ENCODE measurements at regions not wholly inside any gene's neighbourhood (a gene's known extent, or its start where the extent isn't known, plus 50 kb on each side); places are given as distances from the start of the nearest gene placed in this dataset.

DNA sequence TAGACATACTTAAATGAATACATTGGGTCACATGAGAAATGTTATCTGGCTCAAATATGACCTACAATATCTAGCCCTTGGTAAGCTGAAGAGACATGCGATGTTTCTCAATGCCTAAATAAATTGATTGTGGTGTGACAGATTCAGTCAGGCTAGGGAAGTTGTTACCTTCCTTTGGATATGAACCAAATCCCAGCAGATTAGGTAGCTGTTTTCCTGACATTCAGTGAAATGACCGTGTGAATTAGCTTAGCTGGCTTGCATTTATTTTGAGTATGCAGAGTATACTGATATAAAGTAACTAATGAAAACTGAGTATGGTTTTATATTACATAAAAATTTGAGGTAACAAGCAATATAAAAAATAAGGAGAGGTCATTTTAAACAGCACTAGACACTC is 288.2 kb downstream of the GJA1 start:
- Histone ChIP-seq H3K4me3 (ENCODE audit: low read depth in 1 of 3, low read length in 3 of 3) (no peak overlapping the region), H3K36me3 (ENCODE audit: control insufficient read depth in 4 of 4, insufficient read depth in 3 of 4, low read depth in 1 of 4, low read length in 3 of 4) (no peaks in the 10 kb centered on the region), H3K9ac (ENCODE audit: low read depth in 1 of 2, low read length in 2 of 2) (no peak overlapping the region), H3K27me3 (ENCODE audit: control insufficient read depth in 4 of 4, insufficient read depth in 4 of 4, low read length in 3 of 4) (no peaks in the 10 kb centered on the region), H3K4me1 (ENCODE audit: control insufficient read depth in 4 of 4, insufficient read depth in 4 of 4, low read length in 3 of 4) (no peaks in the 10 kb centered on the region), H3K9me3 (ENCODE audit: control insufficient read depth in 4 of 4, low read length in 3 of 4) (peaks cover 0 to 3% (median 0%) of the 10 kb centered on the region in 4 donors), H3K27ac (ENCODE audit: low read depth in 1 of 2, low read length in 2 of 2) (no peak overlapping the region)
- no peak for DNase-seq (ENCODE audit: low spot score)
- TF ChIP-seq, protein P1, sequence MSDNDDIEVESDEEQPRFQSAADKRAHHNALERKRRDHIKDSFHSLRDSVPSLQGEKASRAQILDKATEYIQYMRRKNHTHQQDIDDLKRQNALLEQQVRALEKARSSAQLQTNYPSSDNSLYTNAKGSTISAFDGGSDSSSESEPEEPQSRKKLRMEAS (IDR thresholded peaks at IDR 0.05) = no peak
- TF ChIP-seq NR2F2 (IDR thresholded peaks at IDR 0.05) (no peak), GABPA (IDR thresholded peaks at IDR 0.05 in 1 of 2, conservative IDR thresholded peaks at IDR 0.05 in 1 of 2) (no peak), EGR1 (IDR thresholded peaks at IDR 0.05; ENCODE audit: low read depth in 2 of 2) (no peak), FOXA1 (IDR thresholded peaks at IDR 0.05) (no peak), TAF1 (conservative IDR thresholded peaks at IDR 0.05) (no peak), JUND (IDR thresholded peaks at IDR 0.05) (no peak), HNF4G (IDR thresholded peaks at IDR 0.05) (no peak), YY1 (IDR thresholded peaks at IDR 0.05) (no peak), FOXA2 (IDR thresholded peaks at IDR 0.05) (no peak), SP1 (IDR thresholded peaks at IDR 0.05) (no peak), RXRA (IDR thresholded peaks at IDR 0.05) (no peak), RAD21 (IDR thresholded peaks at IDR 0.05) (no peak)
- TF ChIP-seq, protein P2, sequence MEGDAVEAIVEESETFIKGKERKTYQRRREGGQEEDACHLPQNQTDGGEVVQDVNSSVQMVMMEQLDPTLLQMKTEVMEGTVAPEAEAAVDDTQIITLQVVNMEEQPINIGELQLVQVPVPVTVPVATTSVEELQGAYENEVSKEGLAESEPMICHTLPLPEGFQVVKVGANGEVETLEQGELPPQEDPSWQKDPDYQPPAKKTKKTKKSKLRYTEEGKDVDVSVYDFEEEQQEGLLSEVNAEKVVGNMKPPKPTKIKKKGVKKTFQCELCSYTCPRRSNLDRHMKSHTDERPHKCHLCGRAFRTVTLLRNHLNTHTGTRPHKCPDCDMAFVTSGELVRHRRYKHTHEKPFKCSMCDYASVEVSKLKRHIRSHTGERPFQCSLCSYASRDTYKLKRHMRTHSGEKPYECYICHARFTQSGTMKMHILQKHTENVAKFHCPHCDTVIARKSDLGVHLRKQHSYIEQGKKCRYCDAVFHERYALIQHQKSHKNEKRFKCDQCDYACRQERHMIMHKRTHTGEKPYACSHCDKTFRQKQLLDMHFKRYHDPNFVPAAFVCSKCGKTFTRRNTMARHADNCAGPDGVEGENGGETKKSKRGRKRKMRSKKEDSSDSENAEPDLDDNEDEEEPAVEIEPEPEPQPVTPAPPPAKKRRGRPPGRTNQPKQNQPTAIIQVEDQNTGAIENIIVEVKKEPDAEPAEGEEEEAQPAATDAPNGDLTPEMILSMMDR (IDR thresholded peaks at IDR 0.05; ENCODE audit: low read depth, low read length, missing input control) = no peak
- TF ChIP-seq, protein P3, sequence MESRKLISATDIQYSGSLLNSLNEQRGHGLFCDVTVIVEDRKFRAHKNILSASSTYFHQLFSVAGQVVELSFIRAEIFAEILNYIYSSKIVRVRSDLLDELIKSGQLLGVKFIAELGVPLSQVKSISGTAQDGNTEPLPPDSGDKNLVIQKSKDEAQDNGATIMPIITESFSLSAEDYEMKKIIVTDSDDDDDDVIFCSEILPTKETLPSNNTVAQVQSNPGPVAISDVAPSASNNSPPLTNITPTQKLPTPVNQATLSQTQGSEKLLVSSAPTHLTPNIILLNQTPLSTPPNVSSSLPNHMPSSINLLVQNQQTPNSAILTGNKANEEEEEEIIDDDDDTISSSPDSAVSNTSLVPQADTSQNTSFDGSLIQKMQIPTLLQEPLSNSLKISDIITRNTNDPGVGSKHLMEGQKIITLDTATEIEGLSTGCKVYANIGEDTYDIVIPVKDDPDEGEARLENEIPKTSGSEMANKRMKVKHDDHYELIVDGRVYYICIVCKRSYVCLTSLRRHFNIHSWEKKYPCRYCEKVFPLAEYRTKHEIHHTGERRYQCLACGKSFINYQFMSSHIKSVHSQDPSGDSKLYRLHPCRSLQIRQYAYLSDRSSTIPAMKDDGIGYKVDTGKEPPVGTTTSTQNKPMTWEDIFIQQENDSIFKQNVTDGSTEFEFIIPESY (IDR thresholded peaks at IDR 0.05) = no peak
- TF ChIP-seq, protein P4, sequence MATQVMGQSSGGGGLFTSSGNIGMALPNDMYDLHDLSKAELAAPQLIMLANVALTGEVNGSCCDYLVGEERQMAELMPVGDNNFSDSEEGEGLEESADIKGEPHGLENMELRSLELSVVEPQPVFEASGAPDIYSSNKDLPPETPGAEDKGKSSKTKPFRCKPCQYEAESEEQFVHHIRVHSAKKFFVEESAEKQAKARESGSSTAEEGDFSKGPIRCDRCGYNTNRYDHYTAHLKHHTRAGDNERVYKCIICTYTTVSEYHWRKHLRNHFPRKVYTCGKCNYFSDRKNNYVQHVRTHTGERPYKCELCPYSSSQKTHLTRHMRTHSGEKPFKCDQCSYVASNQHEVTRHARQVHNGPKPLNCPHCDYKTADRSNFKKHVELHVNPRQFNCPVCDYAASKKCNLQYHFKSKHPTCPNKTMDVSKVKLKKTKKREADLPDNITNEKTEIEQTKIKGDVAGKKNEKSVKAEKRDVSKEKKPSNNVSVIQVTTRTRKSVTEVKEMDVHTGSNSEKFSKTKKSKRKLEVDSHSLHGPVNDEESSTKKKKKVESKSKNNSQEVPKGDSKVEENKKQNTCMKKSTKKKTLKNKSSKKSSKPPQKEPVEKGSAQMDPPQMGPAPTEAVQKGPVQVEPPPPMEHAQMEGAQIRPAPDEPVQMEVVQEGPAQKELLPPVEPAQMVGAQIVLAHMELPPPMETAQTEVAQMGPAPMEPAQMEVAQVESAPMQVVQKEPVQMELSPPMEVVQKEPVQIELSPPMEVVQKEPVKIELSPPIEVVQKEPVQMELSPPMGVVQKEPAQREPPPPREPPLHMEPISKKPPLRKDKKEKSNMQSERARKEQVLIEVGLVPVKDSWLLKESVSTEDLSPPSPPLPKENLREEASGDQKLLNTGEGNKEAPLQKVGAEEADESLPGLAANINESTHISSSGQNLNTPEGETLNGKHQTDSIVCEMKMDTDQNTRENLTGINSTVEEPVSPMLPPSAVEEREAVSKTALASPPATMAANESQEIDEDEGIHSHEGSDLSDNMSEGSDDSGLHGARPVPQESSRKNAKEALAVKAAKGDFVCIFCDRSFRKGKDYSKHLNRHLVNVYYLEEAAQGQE (IDR thresholded peaks at IDR 0.05) = no peak
- WGBS = 63% methylated on average over 2 of the region's 2 CpGs

DNA sequence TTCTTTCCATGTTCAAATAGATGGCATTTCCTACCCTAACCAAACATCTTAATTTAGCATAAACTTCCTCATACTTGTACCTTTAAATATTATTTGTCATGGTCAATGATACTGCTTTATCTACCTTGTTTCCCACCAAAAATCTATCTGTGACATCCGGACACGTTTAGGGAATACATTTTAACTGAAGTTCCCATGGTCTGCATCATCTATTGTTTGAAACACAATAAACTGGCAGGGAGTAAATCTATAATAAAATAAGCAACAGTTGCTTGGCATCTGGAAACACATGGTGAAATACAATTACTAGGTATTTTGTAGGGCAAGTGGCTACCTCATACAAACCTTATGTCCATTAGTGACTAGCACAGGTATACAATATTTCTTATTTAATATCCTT is 289.1 kb downstream of the GJA1 start:
- no peak overlapping the region for H3K9ac ChIP-seq (ENCODE audit: low read depth in 1 of 2, low read length in 2 of 2)
- no peak for DNase-seq (ENCODE audit: low spot score)
- H3K4me3 ChIP-seq (ENCODE audit: low read depth in 1 of 3, low read length in 3 of 3) = no peak overlapping the region
- 53% methylated on average over 2 of the region's 2 CpGs for WGBS
- no peak overlapping the region for H3K27ac ChIP-seq (ENCODE audit: low read depth in 1 of 2, low read length in 2 of 2)
- H3K9me3 ChIP-seq (ENCODE audit: control insufficient read depth in 4 of 4, low read length in 3 of 4) = peaks cover 0 to 3% (median 0%) of the 10 kb centered on the region in 4 donors
- H3K27me3 ChIP-seq (ENCODE audit: control insufficient read depth in 4 of 4, insufficient read depth in 4 of 4, low read length in 3 of 4) = no peaks in the 10 kb centered on the region
- H3K4me1 ChIP-seq (ENCODE audit: control insufficient read depth in 4 of 4, insufficient read depth in 4 of 4, low read length in 3 of 4) = no peaks in the 10 kb centered on the region
- no peaks in the 10 kb centered on the region for H3K36me3 ChIP-seq (ENCODE audit: control insufficient read depth in 4 of 4, insufficient read depth in 3 of 4, low read depth in 1 of 4, low read length in 3 of 4)
- TF ChIP-seq JUND (IDR thresholded peaks at IDR 0.05) (no peak), RXRA (IDR thresholded peaks at IDR 0.05) (no peak), GABPA (IDR thresholded peaks at IDR 0.05 in 1 of 2, conservative IDR thresholded peaks at IDR 0.05 in 1 of 2) (no peak), TAF1 (conservative IDR thresholded peaks at IDR 0.05) (no peak), HNF4G (IDR thresholded peaks at IDR 0.05) (no peak), YY1 (IDR thresholded peaks at IDR 0.05) (no peak), NR2F2 (IDR thresholded peaks at IDR 0.05) (no peak), FOXA1 (IDR thresholded peaks at IDR 0.05) (no peak), RAD21 (IDR thresholded peaks at IDR 0.05) (no peak), FOXA2 (IDR thresholded peaks at IDR 0.05) (no peak), EGR1 (IDR thresholded peaks at IDR 0.05; ENCODE audit: low read depth in 2 of 2) (no peak), SP1 (IDR thresholded peaks at IDR 0.05) (no peak)
- TF ChIP-seq, protein P3 (IDR thresholded peaks at IDR 0.05) = no peak
- TF ChIP-seq, protein P5, sequence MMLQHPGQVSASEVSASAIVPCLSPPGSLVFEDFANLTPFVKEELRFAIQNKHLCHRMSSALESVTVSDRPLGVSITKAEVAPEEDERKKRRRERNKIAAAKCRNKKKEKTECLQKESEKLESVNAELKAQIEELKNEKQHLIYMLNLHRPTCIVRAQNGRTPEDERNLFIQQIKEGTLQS (IDR thresholded peaks at IDR 0.05) = no peak
- TF ChIP-seq, protein P1 (IDR thresholded peaks at IDR 0.05) = no peak
- TF ChIP-seq, protein P2 (IDR thresholded peaks at IDR 0.05; ENCODE audit: low read depth, low read length, missing input control) = no peak

Measured in liver (tissue), 8 donors.